H9 (cell line): ENCODE measurements at regions not wholly inside any gene's neighbourhood (a gene's known extent, or its start where the extent isn't known, plus 50 kb on each side); places are given as distances from the start of the nearest gene placed in this dataset.

Experiments used
- DNase-seq: peaks from one replicate; pipeline ENCODE4 v3.0.0-alpha.2; 2017
- H2AFZ ChIP-seq: one replicate; pipeline ENCODE4 v1.6.1; 2013; ENCODE audit warnings: mild to moderate bottlenecking, low read length, control low read depth, moderate library complexity
- H2AK5ac ChIP-seq: 2 replicates; pipeline ENCODE4 v1.6.1; 2013; ENCODE audit warnings: low read length, control low read depth, mixed read lengths; ENCODE audit not compliant: insufficient read length
- H2BK120ac ChIP-seq: one replicate; pipeline ENCODE4 v1.6.1; 2013; ENCODE audit warnings: low read depth, mild to moderate bottlenecking, low read length, control low read depth, inconsistent platforms; ENCODE audit not compliant: poor library complexity, severe bottlenecking
- H2BK12ac ChIP-seq: 2 replicates; pipeline ENCODE4 v1.6.1; 2013; ENCODE audit warnings: low read length, control low read depth, mixed read lengths, low read depth; ENCODE audit not compliant: insufficient read length
- H2BK15ac ChIP-seq: 2 replicates; pipeline ENCODE4 v1.6.1; 2013; ENCODE audit warnings: low read depth, low read length, control low read depth
- H2BK20ac ChIP-seq: one replicate; pipeline ENCODE4 v1.6.1; 2013; ENCODE audit warnings: low read depth, mild to moderate bottlenecking, low read length, control low read depth, inconsistent platforms; ENCODE audit not compliant: poor library complexity, severe bottlenecking
- H2BK5ac ChIP-seq: 2 replicates; pipeline ENCODE4 v1.6.1; 2013; ENCODE audit warnings: low read length, control low read depth, mixed read lengths; ENCODE audit not compliant: insufficient read length
- H3K14ac ChIP-seq: 2 replicates; pipeline ENCODE4 v1.6.1; 2013; ENCODE audit warnings: low read length, control low read depth; ENCODE audit not compliant: insufficient read depth
- H3K18ac ChIP-seq: 2 replicates; pipeline ENCODE4 v1.6.1; 2013; ENCODE audit warnings: low read depth, mild to moderate bottlenecking, mixed read lengths, low read length, control low read depth; ENCODE audit not compliant: insufficient read length
- H3K23ac ChIP-seq: 2 replicates; pipeline ENCODE4 v1.6.1; 2013; ENCODE audit warnings: low read length, control low read depth, mixed read lengths, low read depth; ENCODE audit not compliant: insufficient read length
- H3K23me2 ChIP-seq: 2 replicates; pipeline ENCODE4 v1.6.1; 2013; ENCODE audit warnings: low read depth, mild to moderate bottlenecking, mixed read lengths, low read length, control low read depth; ENCODE audit not compliant: insufficient read length, poor library complexity, severe bottlenecking
- H3K27ac ChIP-seq: 2 replicates; pipeline ENCODE4 v1.5.1; 2013; ENCODE audit warnings: low read length, control low read depth, mixed read lengths, low read depth; ENCODE audit not compliant: insufficient read length
- H3K27me3 ChIP-seq: 2 replicates; pipeline ENCODE4 v1.6.1; 2013; ENCODE audit warnings: low read length, control low read depth, inconsistent platforms; ENCODE audit not compliant: insufficient read depth
- H3K4ac ChIP-seq: 2 replicates; pipeline ENCODE4 v1.6.1; 2013; ENCODE audit warnings: low read depth, mild to moderate bottlenecking, control low read depth, inconsistent platforms, low read length, moderate library complexity
- H3K4me1 ChIP-seq: 2 replicates; pipeline ENCODE4 v1.6.1; 2013; ENCODE audit warnings: low read length, control low read depth, inconsistent platforms; ENCODE audit not compliant: insufficient read depth
- H3K4me2 ChIP-seq: 2 replicates; pipeline ENCODE4 v1.6.1; 2013; ENCODE audit warnings: low read length, control low read depth, mixed read lengths; ENCODE audit not compliant: insufficient read length, insufficient read depth
- H3K56ac ChIP-seq: 2 replicates; pipeline ENCODE4 v1.6.1; 2013; ENCODE audit warnings: low read depth, mild to moderate bottlenecking, mixed read lengths, low read length, control low read depth; ENCODE audit not compliant: insufficient read length
- H3K79me1 ChIP-seq: 2 replicates; pipeline ENCODE4 v1.6.1; 2013; ENCODE audit warnings: low read depth, mild to moderate bottlenecking, moderate library complexity, low read length, control low read depth, inconsistent platforms; ENCODE audit not compliant: insufficient read depth, poor library complexity, severe bottlenecking
- H3K79me2 ChIP-seq: 2 replicates; pipeline ENCODE4 v1.6.1; 2013; ENCODE audit warnings: low read length, control low read depth, inconsistent platforms; ENCODE audit not compliant: insufficient read depth
- H3K9ac ChIP-seq: 2 replicates; pipeline ENCODE4 v1.6.1; 2013; ENCODE audit warnings: low read length, control low read depth, mixed read lengths; ENCODE audit not compliant: insufficient read length; ENCODE audit errors: extremely low read depth
- H3K9me3 ChIP-seq: one replicate; pipeline ENCODE4 v1.6.1; 2013; ENCODE audit warnings: low read depth, low read length, inconsistent platforms; ENCODE audit not compliant: control insufficient read depth
- H3T11ph ChIP-seq: one replicate; pipeline ENCODE4 v1.6.1; 2013; ENCODE audit warnings: mild to moderate bottlenecking, low read length, control low read depth, inconsistent platforms
- H4K20me1 ChIP-seq: one replicate; pipeline ENCODE4 v1.6.1; 2013; ENCODE audit not compliant: control insufficient read depth, insufficient read length, insufficient read depth
- H4K5ac ChIP-seq: 2 replicates; pipeline ENCODE4 v1.6.1; 2013; ENCODE audit warnings: low read depth, mild to moderate bottlenecking, mixed read lengths, low read length, control low read depth; ENCODE audit not compliant: insufficient read length
- H4K8ac ChIP-seq: replicated peaks from 2 replicates; pipeline ENCODE4 v1.6.1; 2013; ENCODE audit warnings: low read length, control low read depth, mixed read lengths, low read depth; ENCODE audit not compliant: insufficient read length
- H4K91ac ChIP-seq: 2 replicates; pipeline ENCODE4 v1.6.1; 2013; ENCODE audit warnings: low read depth, mild to moderate bottlenecking, moderate library complexity, mixed read lengths, low read length, control low read depth; ENCODE audit not compliant: insufficient read length
- H3K27ac Mint-ChIP-seq, 3 experiments: 2 replicates in 2 of 3; 3 replicates in 1 of 3; pipeline ENCODE4 v1.8.0; 2020 to 2021; ENCODE audit warnings: mixed read lengths in 3 of 3, mild to moderate bottlenecking in 1 of 3, moderate library complexity in 1 of 3
- H3K27me3 Mint-ChIP-seq: 2 replicates; pipeline ENCODE4 v1.8.0; 2021; ENCODE audit warnings: low read depth, mild to moderate bottlenecking, moderate library complexity, mixed read lengths
- H3K36me3 Mint-ChIP-seq, 3 experiments: 2 replicates in 2 of 3; 3 replicates in 1 of 3; pipeline ENCODE4 v1.8.0; 2020 to 2021; ENCODE audit warnings: low read depth in 3 of 3, mixed read lengths in 3 of 3; ENCODE audit not compliant: insufficient read depth in 1 of 3
- H3K4me1 Mint-ChIP-seq, 2 experiments: 2 replicates each; pipeline ENCODE4 v1.8.0; 2020; ENCODE audit warnings: mixed read lengths in 2 of 2
- H3K4me3 Mint-ChIP-seq, 2 experiments: 2 replicates in 1 of 2; 3 replicates in 1 of 2; pipeline ENCODE4 v1.8.0; 2020 to 2021; ENCODE audit warnings: mild to moderate bottlenecking in 2 of 2, mixed read lengths in 2 of 2, moderate library complexity in 1 of 2
- H3K9me3 Mint-ChIP-seq, 2 experiments: 2 replicates in 1 of 2; 3 replicates in 1 of 2; pipeline ENCODE4 v1.8.0; 2020; ENCODE audit warnings: mild to moderate bottlenecking in 2 of 2, mixed read lengths in 2 of 2, moderate library complexity in 1 of 2
- WGBS: extraction: QIAGEN DNeasy Blood & Tissue Kit; methylation state at CpG from one replicate; pipeline ENCODE4 v1.1.7; 2013; ENCODE audit warnings: missing lambda C conversion rate, low lambda C conversion rate, mixed read lengths; ENCODE audit not compliant: insufficient read length; ENCODE audit errors: extremely low coverage; 5-methylcytosine and 5-hydroxymethylcytosine counted together
- TF ChIP-seq, protein P1 (sequence below): fragments of 200-600 bp; sonication (generic); conservative IDR thresholded peaks from 3 replicates; pipeline ENCODE4 v1.8.0; 2021; ENCODE audit warnings: antibody characterized with exemption, mild to moderate bottlenecking

DNA sequence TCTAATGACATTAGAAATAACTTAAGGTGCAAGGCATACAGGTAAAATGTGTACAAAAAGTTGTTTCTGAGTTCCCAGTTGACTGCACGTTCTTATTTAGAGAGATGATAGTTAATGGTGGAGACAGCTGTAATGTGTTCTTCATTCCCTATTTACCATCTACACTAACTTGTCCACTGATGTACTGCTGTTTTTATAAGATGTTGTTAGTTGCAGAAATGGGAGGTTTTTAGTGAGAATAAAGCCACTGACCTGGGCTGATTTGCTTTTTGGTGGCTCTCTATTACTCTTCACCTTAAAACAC is 122.9 kb upstream of the LYPLAL1 start:
- H3T11ph ChIP-seq = no peak overlapping the region
- no peak overlapping the region for H3K56ac ChIP-seq
- H3K9me3 ChIP-seq = no peaks in the 10 kb centered on the region
- no peak overlapping the region for H4K8ac ChIP-seq
- H3K4me1 ChIP-seq = no peaks in the 10 kb centered on the region
- H3K27me3 ChIP-seq = no peaks in the 10 kb centered on the region
- no peaks in the 10 kb centered on the region for H3K79me1 ChIP-seq
- no peak overlapping the region for H2BK120ac ChIP-seq
- no CpG with 5 or more reads among the region's 1 CpG for WGBS
- TF ChIP-seq, protein P1, sequence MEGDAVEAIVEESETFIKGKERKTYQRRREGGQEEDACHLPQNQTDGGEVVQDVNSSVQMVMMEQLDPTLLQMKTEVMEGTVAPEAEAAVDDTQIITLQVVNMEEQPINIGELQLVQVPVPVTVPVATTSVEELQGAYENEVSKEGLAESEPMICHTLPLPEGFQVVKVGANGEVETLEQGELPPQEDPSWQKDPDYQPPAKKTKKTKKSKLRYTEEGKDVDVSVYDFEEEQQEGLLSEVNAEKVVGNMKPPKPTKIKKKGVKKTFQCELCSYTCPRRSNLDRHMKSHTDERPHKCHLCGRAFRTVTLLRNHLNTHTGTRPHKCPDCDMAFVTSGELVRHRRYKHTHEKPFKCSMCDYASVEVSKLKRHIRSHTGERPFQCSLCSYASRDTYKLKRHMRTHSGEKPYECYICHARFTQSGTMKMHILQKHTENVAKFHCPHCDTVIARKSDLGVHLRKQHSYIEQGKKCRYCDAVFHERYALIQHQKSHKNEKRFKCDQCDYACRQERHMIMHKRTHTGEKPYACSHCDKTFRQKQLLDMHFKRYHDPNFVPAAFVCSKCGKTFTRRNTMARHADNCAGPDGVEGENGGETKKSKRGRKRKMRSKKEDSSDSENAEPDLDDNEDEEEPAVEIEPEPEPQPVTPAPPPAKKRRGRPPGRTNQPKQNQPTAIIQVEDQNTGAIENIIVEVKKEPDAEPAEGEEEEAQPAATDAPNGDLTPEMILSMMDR = no peak
- no peak overlapping the region for H2BK12ac ChIP-seq
- no peak overlapping the region for H3K9ac ChIP-seq
- Mint-ChIP-seq H3K9me3 (no peaks in the 10 kb centered on the region), H3K4me1 (no peaks in the 10 kb centered on the region), H3K27ac (no peak overlapping the region), H3K27me3 (no peaks in the 10 kb centered on the region), H3K36me3 (no peaks in the 10 kb centered on the region), H3K4me3 (no peak overlapping the region)
- H3K4ac ChIP-seq = no peak overlapping the region
- H3K14ac ChIP-seq = no peak overlapping the region
- DNase-seq = no peak
- no peaks in the 10 kb centered on the region for H3K79me2 ChIP-seq
- no peak overlapping the region for H2BK20ac ChIP-seq
- no peak overlapping the region for H3K18ac ChIP-seq
- H2AFZ ChIP-seq = no peak overlapping the region
- no peak overlapping the region for H4K91ac ChIP-seq
- no peak overlapping the region for H3K4me2 ChIP-seq
- no peak overlapping the region for H2AK5ac ChIP-seq
- H4K20me1 ChIP-seq = no peaks in the 10 kb centered on the region
- no peak overlapping the region for H2BK15ac ChIP-seq
- no peak overlapping the region for H4K5ac ChIP-seq
- H3K23ac ChIP-seq = no peak overlapping the region
- H3K27ac ChIP-seq = no peak overlapping the region
- H3K23me2 ChIP-seq = no peaks in the 10 kb centered on the region
- no peak overlapping the region for H2BK5ac ChIP-seq
